Activated gamma-delta T cell treated with anti-CD3 and anti-CD28 coated beads, Interleukin-2, amount 50 U/mL, for 16 hours (primary cell): ENCODE measurements at regions not wholly inside any gene's neighbourhood (a gene's known extent, or its start where the extent isn't known, plus 50 kb on each side); places are given as distances from the start of the nearest gene placed in this dataset.
"Not testable (repeated sequence)": the region's sequence is repeated elsewhere in the genome, so short reads cannot be mapped to it uniquely, and the experiment has no call there.

Experiments
- DNase-seq: peaks from one replicate; pipeline ENCODE4 v3.0.0-alpha.2; 2020; ENCODE audit warnings: low read depth

DNA sequence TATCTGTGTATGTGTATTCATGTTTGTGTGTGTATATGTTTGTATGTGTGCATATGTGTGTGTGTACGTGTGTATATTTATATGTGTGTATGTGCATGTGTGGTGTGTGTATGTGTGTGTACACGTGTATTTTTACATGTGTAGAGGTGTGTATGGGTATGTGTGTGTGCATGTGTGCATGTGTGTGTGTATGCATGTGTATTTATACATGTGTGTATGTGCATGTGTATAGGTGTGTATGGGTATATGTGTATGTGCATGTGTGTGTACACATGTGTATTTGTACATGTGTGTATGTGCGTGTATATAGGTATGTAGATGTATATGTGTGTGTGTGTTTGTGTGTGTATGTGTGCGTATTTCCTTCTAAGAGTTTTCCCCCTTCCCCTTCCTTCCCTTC lies 207.7 kb upstream of the ATP6AP2 start:
- DNase-seq, result no peak

DNA sequence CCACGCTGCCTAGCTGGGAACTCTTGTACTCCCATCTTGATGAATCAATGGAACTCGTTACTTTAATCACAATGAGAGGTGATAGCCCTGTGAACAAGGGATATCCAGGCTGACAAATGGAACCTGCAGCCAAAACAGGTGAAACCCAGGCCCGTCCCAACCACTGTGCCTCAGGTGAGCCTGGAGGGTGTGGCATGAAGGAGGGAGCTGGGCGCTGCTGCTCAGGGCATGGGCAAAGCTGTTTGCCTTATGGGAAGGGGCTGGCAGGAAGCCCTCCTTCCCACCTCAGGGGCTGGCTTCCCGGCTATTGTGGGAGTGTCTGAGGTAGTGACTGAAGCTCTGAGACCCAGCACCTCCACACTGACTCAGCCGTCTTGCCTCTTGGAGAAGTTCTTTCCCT lies 209.4 kb upstream of the ATP6AP2 start:
- no peak for DNase-seq

DNA sequence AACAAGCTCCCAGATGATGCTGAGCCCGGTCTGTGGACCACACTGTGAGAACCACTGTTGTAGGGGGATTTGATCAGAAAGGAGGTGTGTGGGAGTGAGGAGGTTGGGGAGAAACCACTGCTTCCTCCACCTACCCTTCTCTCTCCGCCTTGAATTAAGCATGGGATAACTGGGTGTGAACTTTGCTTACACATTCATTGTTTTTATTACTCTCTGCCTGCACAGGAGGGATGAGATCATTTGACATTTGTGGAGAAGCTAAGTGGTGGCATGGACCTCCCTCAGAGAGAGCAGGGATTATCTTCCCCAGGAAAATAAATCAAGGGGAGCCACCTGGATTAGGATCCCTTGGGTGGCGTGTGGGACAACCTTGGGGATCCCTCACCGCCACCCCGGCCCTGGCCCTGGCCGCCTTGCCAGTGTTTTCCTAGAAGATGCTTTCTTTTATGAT lies 212.1 kb upstream of the ATP6AP2 start:
- DNase-seq, result no peak

DNA sequence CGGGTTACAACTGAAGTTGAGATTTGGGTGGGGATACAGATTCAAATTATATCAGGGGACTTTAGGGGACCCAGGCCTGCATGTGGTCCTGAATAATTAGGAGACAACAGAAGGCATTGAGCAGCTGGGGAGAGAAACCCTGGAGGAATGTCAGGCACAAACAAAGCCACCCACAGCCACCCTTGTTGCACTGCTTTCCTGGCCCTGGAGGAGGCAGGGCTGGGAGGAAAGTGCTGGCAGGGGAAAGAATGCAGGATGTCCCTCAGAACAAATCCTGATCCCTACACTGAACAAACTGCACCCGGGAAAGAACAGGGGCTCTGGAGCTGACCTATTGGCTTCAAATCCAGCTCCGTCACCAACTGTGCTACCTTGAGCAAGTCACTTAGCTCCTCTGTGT lies 214.1 kb upstream of the ATP6AP2 start:
- DNase-seq, result no peak

GRCh38 chrX:40362291-40362690 lies 218.5 kb upstream of the ATP6AP2 start:
- DNase-seq, result not testable (repeated sequence)

- DNase-seq, result no peak
Measured at GRCh38 chrX:40360557-40360956, 220.2 kb upstream of the ATP6AP2 start.

DNA sequence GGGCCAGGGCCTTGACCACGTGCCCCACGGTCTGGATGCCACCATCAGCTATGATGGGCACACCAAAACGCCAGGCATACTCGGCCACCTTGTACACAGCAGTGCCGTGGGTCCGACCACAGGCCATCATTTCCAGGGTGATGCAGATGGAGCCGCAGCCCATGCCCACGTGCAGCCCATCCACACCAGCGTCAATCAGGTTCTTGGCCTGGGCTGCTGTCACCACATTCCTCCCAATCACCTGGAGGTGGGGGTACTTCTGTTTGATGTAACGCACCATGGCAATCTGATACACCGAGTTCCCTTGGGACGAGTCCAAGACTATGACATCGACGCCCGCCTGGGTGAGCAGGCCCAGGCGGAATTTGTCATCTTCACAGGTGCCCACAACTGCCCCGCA lies 221.2 kb upstream of the ATP6AP2 start:
- no peak for DNase-seq

DNA sequence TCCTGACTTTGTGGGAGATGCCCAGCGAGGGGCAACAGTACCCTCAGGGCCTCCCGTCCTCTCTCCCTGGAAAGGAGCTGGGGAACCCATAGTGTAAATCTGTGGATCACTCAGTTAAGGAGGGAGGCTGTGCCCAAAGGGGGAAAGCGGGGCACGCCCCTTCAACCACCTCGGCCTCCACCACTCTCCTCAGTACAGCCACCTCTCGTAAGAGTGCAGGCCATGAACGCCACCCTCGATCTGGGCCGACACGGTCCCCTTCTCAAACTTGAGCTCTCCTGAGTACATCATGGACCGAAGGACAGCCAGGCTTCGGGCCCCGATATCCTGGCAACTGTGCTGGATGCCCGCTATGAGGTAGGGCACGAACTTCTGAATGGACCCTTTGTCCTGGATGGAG lies 221.8 kb upstream of the ATP6AP2 start:
- no peak for DNase-seq

- no peak for DNase-seq
Measured at GRCh38 chrX:40349251-40349650, 231.5 kb upstream of the ATP6AP2 start.

GRCh38 chrX:40346379-40346778 lies 234.4 kb upstream of the ATP6AP2 start:
- DNase-seq, result no peak

DNA sequence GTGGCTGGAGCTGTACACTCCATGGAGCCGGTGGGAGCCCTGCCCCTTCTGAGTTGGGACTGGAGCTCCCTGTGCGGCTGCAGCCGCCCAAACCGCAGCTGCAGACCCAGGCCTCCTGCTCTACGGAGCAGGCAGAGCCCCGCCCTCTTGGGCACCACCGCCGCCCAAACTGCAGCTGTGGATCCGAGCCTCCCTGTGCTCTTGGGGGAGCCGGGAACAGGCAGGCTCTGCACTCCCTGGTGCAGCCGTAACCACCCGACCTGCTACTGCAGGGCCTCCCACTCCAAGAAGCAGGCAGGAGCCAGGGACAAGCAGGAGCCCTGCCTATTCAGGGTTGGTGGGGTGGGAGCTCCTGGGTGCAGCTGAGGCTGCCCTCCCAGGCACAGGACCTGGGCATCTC lies 237.5 kb upstream of the ATP6AP2 start:
- no peak for DNase-seq

DNA sequence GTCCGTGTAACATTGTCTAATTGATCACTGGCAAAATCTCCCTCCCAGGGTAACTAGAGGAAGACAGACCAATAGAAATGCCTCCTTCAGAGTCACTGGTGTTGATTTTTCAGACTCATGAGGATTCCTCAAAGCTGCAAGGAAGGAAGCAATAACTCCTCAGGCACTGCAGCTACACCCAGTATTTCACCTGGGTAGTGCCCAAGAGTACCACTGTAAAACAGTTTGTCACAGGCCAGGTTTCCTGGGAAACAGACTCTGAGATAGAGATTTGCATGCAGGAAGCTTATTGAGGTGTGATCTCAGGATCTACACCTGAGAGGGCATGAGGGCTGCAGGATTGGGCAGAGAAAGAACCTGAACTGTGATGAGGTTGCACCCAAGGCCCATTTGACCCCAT lies 240.7 kb upstream of the ATP6AP2 start:
- DNase-seq, result no peak

DNA sequence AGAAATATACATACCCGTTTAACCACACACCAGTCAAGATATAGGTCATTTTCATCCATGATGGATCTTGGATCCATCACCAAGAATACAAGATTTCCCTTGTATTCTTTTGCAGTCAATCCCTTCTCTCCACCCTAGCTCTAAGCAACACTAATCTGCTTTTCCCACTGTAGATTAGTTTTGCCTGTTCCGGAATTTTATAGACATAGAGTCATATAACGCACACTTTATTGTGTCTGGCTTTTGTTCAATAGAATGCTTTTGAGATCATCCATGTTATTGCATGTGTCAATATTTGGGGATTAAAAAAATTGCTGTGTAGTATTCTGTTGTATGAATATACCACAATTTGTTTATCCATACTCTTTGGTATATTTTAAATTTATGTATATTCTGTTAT lies 235.6 kb upstream of the BCOR start:
- no peak for DNase-seq

- no peak for DNase-seq
Measured at GRCh38 chrX:40331762-40332161, 234.0 kb upstream of the BCOR start.

DNA sequence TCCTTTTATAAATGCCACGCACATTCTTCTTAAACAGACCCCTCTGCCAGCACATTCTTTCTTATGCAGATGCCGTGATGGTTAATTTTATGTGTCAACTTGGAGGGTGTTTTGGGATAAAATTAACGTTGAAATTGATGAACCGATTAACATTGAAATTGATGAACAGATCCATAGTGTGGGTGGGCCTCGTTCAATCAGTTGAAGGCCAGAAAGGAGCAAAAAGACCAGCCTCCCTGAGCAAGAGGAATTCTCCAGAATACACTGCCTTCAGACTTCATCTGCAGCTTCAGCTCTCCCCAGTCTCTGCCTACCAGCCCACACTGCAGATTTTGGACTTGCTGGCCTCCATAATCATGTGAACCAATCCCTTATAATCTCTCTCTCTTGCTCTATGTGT lies 233.6 kb upstream of the BCOR start:
- DNase-seq, result no peak

GRCh38 chrX:40329616-40330015 lies 231.9 kb upstream of the BCOR start:
- DNase-seq, result no peak

GRCh38 chrX:40327085-40327484 lies 229.3 kb upstream of the BCOR start:
- no peak for DNase-seq

DNA sequence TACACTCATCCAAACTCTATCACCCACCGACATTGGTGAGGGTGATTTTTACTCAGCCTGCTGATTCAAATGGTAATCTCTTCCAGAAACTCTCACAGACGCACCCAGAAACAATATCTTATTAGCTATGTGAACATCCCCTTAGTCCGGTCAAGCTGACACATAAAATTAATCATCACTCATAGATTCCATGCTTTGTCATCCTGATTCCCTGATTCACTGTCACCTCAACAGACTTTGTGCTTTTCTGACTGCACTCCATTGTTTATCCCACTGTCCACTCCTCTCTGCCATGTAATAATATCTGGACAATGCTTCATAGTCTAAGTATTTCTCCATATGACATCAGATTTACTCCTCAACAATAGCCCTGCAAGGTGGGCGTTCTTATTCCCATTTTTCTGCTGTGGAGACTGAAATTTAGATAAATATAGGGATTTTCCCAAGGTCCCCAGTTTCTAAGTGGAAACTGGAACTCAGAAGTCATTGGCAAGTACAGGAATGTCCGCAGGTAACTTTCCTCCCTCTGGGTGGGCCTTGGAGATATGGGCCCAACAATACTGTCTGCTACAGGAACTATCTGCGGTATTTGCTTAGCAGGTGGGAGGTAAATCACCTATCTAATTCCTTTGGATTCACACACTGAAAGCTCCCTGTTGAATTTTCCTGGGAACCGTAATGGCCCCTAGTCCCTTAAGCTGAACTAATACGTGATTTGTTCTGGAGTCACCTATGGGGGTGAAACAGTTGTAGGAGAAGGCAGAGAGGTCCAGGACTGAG lies 228.6 kb upstream of the BCOR start:
- no peak for DNase-seq

- no peak for DNase-seq
Measured at GRCh38 chrX:40325161-40325560, 227.4 kb upstream of the BCOR start.

GRCh38 chrX:40323977-40324376 lies 226.2 kb upstream of the BCOR start:
- DNase-seq, result no peak

GRCh38 chrX:40320819-40321218 lies 223.1 kb upstream of the BCOR start:
- DNase-seq, result no peak

GRCh38 chrX:40318801-40319200 lies 221.0 kb upstream of the BCOR start:
- no peak for DNase-seq

DNA sequence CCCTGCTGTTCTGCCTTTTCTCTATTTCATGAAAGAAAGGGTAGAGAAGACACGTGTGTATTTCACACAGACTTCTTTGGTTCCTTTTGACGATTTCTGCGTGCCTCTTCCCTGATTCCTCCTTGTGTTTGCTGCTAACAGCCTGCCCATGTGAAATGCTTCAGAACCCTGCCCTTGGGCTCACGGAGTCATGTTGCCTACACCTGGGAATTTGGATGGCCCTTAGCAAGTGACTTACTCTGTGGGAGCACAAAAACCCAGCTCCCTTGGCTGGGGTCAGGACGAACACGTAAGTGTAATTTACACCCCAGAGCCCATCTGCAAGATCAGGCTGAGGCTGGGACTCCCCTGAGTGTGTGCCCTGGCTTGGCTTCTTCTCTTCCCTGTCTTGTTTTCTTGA lies 220.3 kb upstream of the BCOR start:
- no peak for DNase-seq

GRCh38 chrX:40316502-40316901 lies 218.7 kb upstream of the BCOR start:
- DNase-seq, result no peak
